ENCODE measurements at regions not wholly inside any gene's neighbourhood (a gene's known extent, or its start where the extent isn't known, plus 50 kb on each side); places are given as distances from the start of the nearest gene placed in this dataset.
A peak's percentile ranks its signal among the peaks of the same experiment; 100 is the strongest.

DNA sequence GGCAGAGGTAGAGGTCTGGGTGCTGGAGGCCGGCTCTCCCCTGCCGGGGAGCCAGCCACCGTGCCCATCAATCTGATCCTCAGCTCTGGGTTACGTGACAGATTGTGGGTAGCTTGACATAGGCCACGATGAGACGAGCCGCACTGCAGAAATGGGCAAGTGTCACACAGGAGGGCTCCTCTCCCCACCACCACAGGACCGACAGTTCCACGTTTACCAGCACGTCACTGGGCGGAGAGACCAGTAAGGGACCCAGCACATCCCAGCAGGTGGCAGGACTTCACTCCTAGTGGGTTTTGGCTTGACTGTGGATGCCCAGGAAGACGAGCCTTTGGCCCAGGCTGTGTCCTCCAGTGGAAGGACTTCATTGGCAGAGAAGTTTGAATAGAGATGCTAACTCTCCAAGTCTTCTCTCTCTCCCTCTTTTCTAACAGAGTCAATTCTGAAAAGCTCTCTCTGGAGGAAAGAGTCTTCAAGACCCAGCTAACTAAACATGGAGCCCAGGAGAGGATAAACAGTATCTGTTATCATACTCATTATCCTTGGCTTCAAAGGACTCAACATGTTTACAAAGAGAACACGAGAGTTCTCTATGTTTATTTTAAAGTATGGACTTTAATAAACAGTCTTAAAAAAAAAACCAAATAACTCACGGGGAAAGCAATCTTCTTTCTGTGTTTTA lies 129.3 kb upstream of the JCAD start:
- Mint-ChIP-seq H3K9me3 (peaks cover 8% of the 10 kb centered on the region), H3K36me3 (no peaks in the 10 kb centered on the region), H3K27ac (no peak overlapping the region), H3K4me1 (ENCODE audit: unreplicated experiment) (peaks cover 27% of the 10 kb centered on the region), H3K4me3 (no peak overlapping the region), H3K27me3 (no peaks in the 10 kb centered on the region)
- no peak for DNase-seq (ENCODE audit: extremely low spot score, unreplicated experiment)
- TF ChIP-seq, protein P1, sequence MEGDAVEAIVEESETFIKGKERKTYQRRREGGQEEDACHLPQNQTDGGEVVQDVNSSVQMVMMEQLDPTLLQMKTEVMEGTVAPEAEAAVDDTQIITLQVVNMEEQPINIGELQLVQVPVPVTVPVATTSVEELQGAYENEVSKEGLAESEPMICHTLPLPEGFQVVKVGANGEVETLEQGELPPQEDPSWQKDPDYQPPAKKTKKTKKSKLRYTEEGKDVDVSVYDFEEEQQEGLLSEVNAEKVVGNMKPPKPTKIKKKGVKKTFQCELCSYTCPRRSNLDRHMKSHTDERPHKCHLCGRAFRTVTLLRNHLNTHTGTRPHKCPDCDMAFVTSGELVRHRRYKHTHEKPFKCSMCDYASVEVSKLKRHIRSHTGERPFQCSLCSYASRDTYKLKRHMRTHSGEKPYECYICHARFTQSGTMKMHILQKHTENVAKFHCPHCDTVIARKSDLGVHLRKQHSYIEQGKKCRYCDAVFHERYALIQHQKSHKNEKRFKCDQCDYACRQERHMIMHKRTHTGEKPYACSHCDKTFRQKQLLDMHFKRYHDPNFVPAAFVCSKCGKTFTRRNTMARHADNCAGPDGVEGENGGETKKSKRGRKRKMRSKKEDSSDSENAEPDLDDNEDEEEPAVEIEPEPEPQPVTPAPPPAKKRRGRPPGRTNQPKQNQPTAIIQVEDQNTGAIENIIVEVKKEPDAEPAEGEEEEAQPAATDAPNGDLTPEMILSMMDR (conservative IDR thresholded peaks at IDR 0.05), result no peak

DNA sequence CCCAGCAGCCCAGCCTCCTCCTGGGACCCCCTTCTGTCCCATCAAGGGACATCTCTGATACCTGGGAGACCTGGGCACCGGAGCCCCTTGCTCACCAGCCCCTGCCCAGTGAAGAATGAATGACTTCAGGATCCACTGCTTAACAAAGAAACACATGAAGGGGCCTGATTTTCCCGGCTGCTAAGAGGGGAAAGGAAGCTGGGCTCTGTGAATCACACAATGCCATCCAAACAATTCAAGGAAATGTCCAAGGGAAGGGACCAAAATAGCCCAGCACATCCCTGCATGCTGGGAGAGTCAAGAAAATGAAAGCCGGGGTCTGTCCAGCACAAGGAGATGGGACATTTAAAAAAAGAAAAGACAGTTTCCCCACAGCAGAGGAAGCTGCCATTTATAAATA lies 128.7 kb upstream of the JCAD start:
- TF ChIP-seq, protein P1 (conservative IDR thresholded peaks at IDR 0.05), result no peak
- no peaks in the 10 kb centered on the region for H3K36me3 Mint-ChIP-seq
- H3K9me3 Mint-ChIP-seq, result peaks cover 5% of the 10 kb centered on the region
- H3K27me3 Mint-ChIP-seq, result no peaks in the 10 kb centered on the region
- no peak overlapping the region for H3K4me3 Mint-ChIP-seq
- no peak for DNase-seq (ENCODE audit: extremely low spot score, unreplicated experiment)
- no peak overlapping the region for H3K27ac Mint-ChIP-seq
- H3K4me1 Mint-ChIP-seq (ENCODE audit: unreplicated experiment), result peaks cover 28% of the 10 kb centered on the region

DNA sequence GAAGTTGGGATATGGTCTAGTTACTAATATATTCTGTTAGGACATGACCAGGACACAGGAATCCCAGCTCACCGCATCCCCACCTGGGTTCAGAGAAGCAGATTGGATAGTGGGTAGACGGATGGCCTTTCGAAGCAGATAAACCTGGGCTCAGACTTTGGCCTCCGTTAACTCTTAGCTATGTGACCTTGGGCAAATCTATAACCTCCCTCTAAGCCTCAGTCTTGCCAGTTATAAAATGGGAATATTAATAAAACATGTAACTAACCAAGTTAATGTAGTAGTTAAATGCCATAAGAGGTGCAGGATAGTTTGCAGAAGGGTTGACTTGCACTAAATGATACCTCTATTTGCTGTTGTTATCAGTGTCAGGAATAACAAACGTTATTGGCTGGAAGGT lies 127.6 kb upstream of the JCAD start:
- H3K4me1 Mint-ChIP-seq (ENCODE audit: unreplicated experiment), result peaks cover 38% of the 10 kb centered on the region
- H3K9me3 Mint-ChIP-seq, result no peaks in the 10 kb centered on the region
- TF ChIP-seq, protein P1 (conservative IDR thresholded peaks at IDR 0.05), result no peak
- H3K4me3 Mint-ChIP-seq, result no peak overlapping the region
- no peaks in the 10 kb centered on the region for H3K27me3 Mint-ChIP-seq
- H3K27ac Mint-ChIP-seq, result no peak overlapping the region
- H3K36me3 Mint-ChIP-seq, result no peaks in the 10 kb centered on the region
- no peak for DNase-seq (ENCODE audit: extremely low spot score, unreplicated experiment)

DNA sequence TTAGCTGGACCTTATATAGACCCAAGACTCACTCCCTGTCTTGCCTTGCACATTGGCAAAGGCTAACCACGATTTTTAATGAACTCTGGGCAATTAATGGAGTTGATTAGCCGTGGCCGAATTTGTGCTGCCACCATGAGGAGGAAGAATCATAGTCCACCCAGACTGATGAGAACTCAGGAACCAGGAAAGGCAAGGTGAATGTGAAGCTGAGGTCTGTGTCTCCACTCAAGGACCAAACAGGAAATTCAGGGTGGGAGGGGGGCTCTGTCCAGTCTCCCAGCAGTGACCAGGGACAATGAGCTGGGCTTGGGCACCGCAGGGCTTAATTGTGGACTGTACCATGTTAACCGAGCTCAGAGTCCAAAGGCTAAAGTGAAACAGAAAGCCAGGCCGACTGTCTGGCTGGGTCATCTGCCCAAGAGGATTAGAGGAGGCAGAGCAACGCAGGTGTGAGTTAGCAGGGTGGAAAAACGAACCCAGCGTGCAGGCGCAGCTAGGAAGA lies 127.0 kb upstream of the JCAD start:
- H3K27me3 Mint-ChIP-seq, result no peaks in the 10 kb centered on the region
- no peaks in the 10 kb centered on the region for H3K36me3 Mint-ChIP-seq
- H3K27ac Mint-ChIP-seq, result peak overlapping the region; percentile 29
- DNase-seq (ENCODE audit: extremely low spot score, unreplicated experiment), result no peak
- H3K4me1 Mint-ChIP-seq (ENCODE audit: unreplicated experiment), result peaks cover 41% of the 10 kb centered on the region
- H3K4me3 Mint-ChIP-seq, result no peak overlapping the region
- H3K9me3 Mint-ChIP-seq, result no peaks in the 10 kb centered on the region
- TF ChIP-seq, protein P1 (conservative IDR thresholded peaks at IDR 0.05), result no peak

DNA sequence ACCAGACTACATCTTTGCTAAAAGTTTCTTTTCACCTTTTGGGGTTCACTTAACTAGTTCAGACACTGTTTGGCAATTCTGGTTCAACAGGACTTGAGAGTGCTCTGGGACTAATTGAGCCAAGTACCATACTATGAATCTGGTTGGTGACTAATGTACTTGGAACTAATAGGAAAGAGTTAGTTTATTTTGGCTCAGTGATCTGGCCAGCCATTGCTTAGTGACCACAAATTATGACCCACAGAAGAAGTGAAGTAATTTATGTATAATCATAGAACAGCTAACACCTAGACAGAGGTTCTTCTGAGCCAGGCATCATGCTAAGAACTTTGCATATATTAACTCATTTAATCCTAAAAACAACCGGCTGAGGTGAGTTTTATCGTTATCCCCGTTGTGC lies 126.5 kb upstream of the JCAD start:
- Mint-ChIP-seq H3K4me1 (ENCODE audit: unreplicated experiment) (peaks cover 36% of the 10 kb centered on the region), H3K4me3 (no peak overlapping the region), H3K9me3 (no peaks in the 10 kb centered on the region), H3K27me3 (no peaks in the 10 kb centered on the region), H3K27ac (no peak overlapping the region), H3K36me3 (no peaks in the 10 kb centered on the region)
- TF ChIP-seq, protein P1 (conservative IDR thresholded peaks at IDR 0.05), result no peak
- no peak for DNase-seq (ENCODE audit: extremely low spot score, unreplicated experiment)

Data from type B pancreatic cell (in vitro differentiated cells).